Peyer's patch (tissue), 4 donors: ENCODE measurements at regions not wholly inside any gene's neighbourhood (a gene's known extent, or its start where the extent isn't known, plus 50 kb on each side); places are given as distances from the start of the nearest gene placed in this dataset.

ENCODE experiments used
- DNase-seq, 3 donors: peaks; one replicate each; pipeline ENCODE4 v3.0.0-alpha.2; 2017 to 2019
- H3K27ac ChIP-seq, 4 donors: fragments of 200-600 bp; sonication (generic); one replicate each; pipeline ENCODE4 v1.5.1; 2016 to 2019
- H3K27me3 ChIP-seq, 2 donors: fragments of 200-600 bp; sonication (generic); one replicate each; pipeline ENCODE4 v1.5.1; 2019
- H3K36me3 ChIP-seq, 3 donors: fragments of 200-600 bp; sonication (generic); one replicate each; pipeline ENCODE4 v1.5.1; 2016 to 2019
- H3K4me1 ChIP-seq, 4 donors: fragments of 200-600 bp; sonication (generic); one replicate each; pipeline ENCODE4 v1.5.1; 2016 to 2019
- H3K4me3 ChIP-seq, 4 donors: fragments of 200-600 bp; sonication (generic); 1 replicate in 3 of 4; 2 replicates in 1 of 4; pipeline ENCODE4 v1.5.1; 2016 to 2019; ENCODE audit warnings: mild to moderate bottlenecking in 1 of 4
- H3K9me3 ChIP-seq, 4 donors: fragments of 200-600 bp; sonication (generic); one replicate each; pipeline ENCODE4 v1.5.1; 2016 to 2019; ENCODE audit warnings: mild to moderate bottlenecking in 1 of 4
- POLR2A ChIP-seq, 2 donors: fragments of 450-650 bp; IDR thresholded peaks; one replicate each; pipeline ENCODE4 v1.5.1; 2017; ENCODE audit warnings: antibody characterized with exemption in 2 of 2, mild to moderate bottlenecking in 2 of 2, moderate library complexity in 2 of 2
- TF ChIP-seq, protein P1 (sequence below), 6 experiments: fragments of 450-650 bp in 4 of 6; fragments of 200-600 bp in 2 of 6; sonication (generic) in 1 of 6; IDR thresholded peaks; one replicate each; pipeline ENCODE4 v1.5.1; 2017 to 2019; ENCODE audit warnings: antibody characterized with exemption in 6 of 6, mild to moderate bottlenecking in 3 of 6, moderate library complexity in 1 of 6

DNA sequence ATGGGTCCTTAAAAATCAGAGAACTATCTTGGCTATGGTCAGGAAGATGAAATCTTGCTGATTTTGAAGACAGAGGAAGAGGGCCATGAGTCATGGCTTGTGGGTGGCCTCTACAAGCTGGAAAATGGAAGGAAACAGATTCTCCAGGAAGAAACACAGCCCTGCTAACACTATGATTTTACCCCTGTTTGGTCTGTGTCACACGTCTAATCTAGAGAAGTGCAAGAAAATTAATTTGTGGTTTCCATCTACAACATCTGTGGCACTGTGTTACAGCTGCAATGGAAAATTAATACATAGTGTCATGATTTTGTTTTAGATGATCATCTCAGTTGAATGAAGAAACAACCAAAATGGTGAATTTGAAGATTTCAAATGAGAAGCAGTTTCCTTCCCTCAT, 288.7 kb upstream of the NRIP1 start:
- Histone ChIP-seq H3K27me3 (no peaks in the 10 kb centered on the region), H3K4me3 (no peak overlapping the region), H3K36me3 (no peaks in the 10 kb centered on the region), H3K27ac (no peak overlapping the region), H3K9me3 (no peaks in the 10 kb centered on the region), H3K4me1 (no peaks in the 10 kb centered on the region)
- TF ChIP-seq POLR2A (IDR thresholded peaks at IDR 0.05), result no peak
- TF ChIP-seq, protein P1, sequence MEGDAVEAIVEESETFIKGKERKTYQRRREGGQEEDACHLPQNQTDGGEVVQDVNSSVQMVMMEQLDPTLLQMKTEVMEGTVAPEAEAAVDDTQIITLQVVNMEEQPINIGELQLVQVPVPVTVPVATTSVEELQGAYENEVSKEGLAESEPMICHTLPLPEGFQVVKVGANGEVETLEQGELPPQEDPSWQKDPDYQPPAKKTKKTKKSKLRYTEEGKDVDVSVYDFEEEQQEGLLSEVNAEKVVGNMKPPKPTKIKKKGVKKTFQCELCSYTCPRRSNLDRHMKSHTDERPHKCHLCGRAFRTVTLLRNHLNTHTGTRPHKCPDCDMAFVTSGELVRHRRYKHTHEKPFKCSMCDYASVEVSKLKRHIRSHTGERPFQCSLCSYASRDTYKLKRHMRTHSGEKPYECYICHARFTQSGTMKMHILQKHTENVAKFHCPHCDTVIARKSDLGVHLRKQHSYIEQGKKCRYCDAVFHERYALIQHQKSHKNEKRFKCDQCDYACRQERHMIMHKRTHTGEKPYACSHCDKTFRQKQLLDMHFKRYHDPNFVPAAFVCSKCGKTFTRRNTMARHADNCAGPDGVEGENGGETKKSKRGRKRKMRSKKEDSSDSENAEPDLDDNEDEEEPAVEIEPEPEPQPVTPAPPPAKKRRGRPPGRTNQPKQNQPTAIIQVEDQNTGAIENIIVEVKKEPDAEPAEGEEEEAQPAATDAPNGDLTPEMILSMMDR (IDR thresholded peaks at IDR 0.05), result no peak
- no peak for DNase-seq

DNA sequence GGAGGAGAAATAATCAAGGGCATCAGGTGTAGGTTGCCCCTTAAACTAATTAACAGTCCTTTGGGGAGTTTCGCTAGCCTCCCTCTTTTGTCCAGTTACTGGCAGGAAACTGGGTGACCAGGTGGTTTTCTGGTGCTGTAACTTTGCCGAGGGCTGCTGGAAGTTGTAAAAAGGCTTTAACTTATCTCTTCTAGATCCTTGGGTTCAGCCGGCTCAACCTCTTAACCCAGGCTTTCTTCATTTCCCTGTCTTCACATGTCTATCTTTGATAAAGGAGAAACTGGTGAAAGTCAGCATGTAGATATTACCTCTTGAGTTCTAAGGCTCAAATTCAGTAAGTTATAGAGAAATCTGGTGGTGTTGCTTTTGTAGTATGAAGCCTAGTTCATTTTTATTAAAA, 289.7 kb upstream of the NRIP1 start:
- DNase-seq, result no peak

DNA sequence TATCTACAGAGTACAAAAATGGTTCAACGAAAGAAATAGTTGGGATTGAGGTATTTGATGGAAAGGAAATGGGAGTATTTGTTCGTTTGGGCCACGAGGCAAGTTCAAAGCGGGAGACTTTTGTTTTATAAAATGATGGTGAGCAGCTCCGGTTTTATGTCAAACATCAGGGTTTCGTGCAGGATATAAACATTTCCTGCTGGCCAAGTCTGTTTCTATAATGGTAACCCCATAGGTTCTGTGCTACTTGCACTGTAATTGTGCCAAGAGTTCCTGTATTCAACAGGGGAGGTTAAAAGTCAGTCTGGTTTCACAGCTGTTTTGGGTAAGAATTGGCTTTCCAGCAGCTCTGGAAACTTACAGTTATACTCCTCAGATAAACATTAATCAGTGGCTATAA, 290.3 kb upstream of the NRIP1 start:
- H3K27me3 ChIP-seq, result no peaks in the 10 kb centered on the region
- no peak overlapping the region for H3K27ac ChIP-seq
- no peaks in the 10 kb centered on the region for H3K36me3 ChIP-seq
- TF ChIP-seq POLR2A (IDR thresholded peaks at IDR 0.05), result no peak
- TF ChIP-seq, protein P1 (IDR thresholded peaks at IDR 0.05), result no peak
- no peaks in the 10 kb centered on the region for H3K4me1 ChIP-seq
- DNase-seq, result no peak
- no peaks in the 10 kb centered on the region for H3K9me3 ChIP-seq
- no peak overlapping the region for H3K4me3 ChIP-seq

More for the DNA sequence above, 289.7 kb upstream of the NRIP1 start:
- no peaks in the 10 kb centered on the region for H3K36me3 ChIP-seq
- H3K27me3 ChIP-seq, result no peaks in the 10 kb centered on the region
- H3K27ac ChIP-seq, result no peak overlapping the region
- no peak for TF ChIP-seq POLR2A (IDR thresholded peaks at IDR 0.05)
- TF ChIP-seq, protein P1 (IDR thresholded peaks at IDR 0.05), result no peak
- H3K9me3 ChIP-seq, result no peaks in the 10 kb centered on the region
- no peaks in the 10 kb centered on the region for H3K4me1 ChIP-seq
- no peak overlapping the region for H3K4me3 ChIP-seq

DNA sequence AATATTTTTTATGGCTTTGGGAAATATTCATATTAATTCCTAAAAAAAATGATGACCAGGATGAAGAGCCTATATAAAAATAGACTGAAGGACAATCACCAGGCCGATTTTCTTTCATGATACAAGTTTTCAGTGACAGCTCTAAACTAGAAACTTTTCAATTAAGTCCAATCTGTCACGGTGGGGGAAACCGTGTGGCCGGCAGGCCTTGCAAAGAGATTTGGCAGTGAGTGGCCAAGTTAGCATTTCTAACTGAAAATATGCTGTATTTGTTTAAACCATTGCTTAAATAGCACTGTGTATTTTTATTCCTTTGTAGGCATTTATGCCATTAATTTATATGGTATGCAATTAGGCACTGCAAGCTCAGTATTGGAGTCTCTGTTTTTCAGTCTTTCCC, 294.5 kb upstream of the NRIP1 start:
- no peak for DNase-seq
- H3K4me3 ChIP-seq, result no peak overlapping the region
- TF ChIP-seq, protein P1 (IDR thresholded peaks at IDR 0.05), result no peak
- TF ChIP-seq POLR2A (IDR thresholded peaks at IDR 0.05), result no peak
- no peak overlapping the region for H3K27ac ChIP-seq
- H3K4me1 ChIP-seq, result no peaks in the 10 kb centered on the region
- H3K36me3 ChIP-seq, result no peaks in the 10 kb centered on the region
- no peaks in the 10 kb centered on the region for H3K9me3 ChIP-seq
- H3K27me3 ChIP-seq, result no peaks in the 10 kb centered on the region

DNA sequence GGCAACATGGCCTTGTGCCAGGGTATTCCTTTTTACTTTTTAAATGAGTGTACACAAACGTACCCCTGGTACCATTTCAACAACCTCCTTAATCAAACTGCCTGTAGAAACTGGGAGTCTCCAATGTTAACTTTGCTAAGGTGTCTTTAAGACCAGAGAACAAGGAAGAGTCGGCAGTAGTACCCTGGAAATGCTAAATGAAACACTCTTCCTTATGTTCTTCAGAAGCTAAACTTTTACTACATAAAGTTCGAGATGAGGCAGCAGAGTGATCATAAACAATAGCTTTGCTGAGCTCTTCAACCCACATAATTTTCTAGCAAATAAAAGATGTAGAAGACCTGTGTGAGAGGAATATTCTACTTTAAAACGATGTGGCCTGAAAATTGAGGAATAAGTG, 297.7 kb upstream of the NRIP1 start:
- DNase-seq, result no peak
- no peak overlapping the region for H3K27ac ChIP-seq
- peaks cover 0 to 5% (median 0%) of the 10 kb centered on the region in 4 donors for H3K9me3 ChIP-seq
- H3K36me3 ChIP-seq, result no peaks in the 10 kb centered on the region
- no peaks in the 10 kb centered on the region for H3K27me3 ChIP-seq
- TF ChIP-seq, protein P1 (IDR thresholded peaks at IDR 0.05), result no peak
- no peak for TF ChIP-seq POLR2A (IDR thresholded peaks at IDR 0.05)
- no peaks in the 10 kb centered on the region for H3K4me1 ChIP-seq
- no peak overlapping the region for H3K4me3 ChIP-seq

DNA sequence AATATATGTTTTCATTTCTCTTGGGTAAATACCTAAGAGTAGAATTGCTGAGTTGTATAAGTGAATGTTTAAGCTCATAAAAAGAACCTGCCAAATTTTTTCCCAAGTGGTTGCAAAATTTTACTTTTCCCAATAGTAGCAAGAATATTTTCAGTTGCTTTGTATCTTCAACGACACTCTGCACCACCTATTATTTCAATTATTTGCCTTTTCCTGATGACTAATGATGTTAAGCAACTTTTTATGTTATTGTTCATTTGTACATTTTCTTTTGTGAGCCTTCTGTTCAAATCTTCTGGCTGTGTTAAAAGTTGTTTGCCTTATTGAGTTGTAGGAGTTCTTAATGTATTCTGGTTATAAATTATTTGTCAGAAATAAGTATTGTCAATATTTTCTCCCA, 299.1 kb upstream of the NRIP1 start:
- no peak for DNase-seq
- H3K4me3 ChIP-seq, result no peak overlapping the region
- H3K27me3 ChIP-seq, result no peaks in the 10 kb centered on the region
- no peaks in the 10 kb centered on the region for H3K36me3 ChIP-seq
- peaks cover 0 to 5% (median 0%) of the 10 kb centered on the region in 4 donors for H3K9me3 ChIP-seq
- TF ChIP-seq, protein P1 (IDR thresholded peaks at IDR 0.05), result no peak
- no peak for TF ChIP-seq POLR2A (IDR thresholded peaks at IDR 0.05)
- H3K27ac ChIP-seq, result no peak overlapping the region
- H3K4me1 ChIP-seq, result no peaks in the 10 kb centered on the region
